A673 (cell line): ENCODE measurements at regions not wholly inside any gene's neighbourhood (a gene's known extent, or its start where the extent isn't known, plus 50 kb on each side); places are given as distances from the start of the nearest gene placed in this dataset.

Experiments used
- BruUV-seq: library from RNA; stranded (reverse); fragments of 400-500 nt; replicated peaks from 2 replicates; lab custom pipeline; 2021; lab: Mats Ljungman, UMichigan
- CTCF ChIA-PET: fragments of 300-600 bp; sonication (Branson Sonifier 250); formaldehyde crosslinking; loops from one replicate; lab custom pipeline; 2022; ENCODE audit warnings: antibody characterized with exemption; lab: Charles Lee
- POLR2A ChIA-PET: fragments of 300-600 bp; sonication (Branson Sonifier 250); formaldehyde crosslinking; loops from one replicate; lab custom pipeline; 2022; ENCODE audit warnings: antibody characterized with exemption; ENCODE audit not compliant: low non-redundant PET; lab: Charles Lee
- DNase-seq: peaks from one replicate; pipeline ENCODE4 v3.0.0-alpha.2; 2015; ENCODE audit warnings: low spot score
- H3K27ac ChIP-seq: fragments of 200-600 bp; sonication (generic); 2 replicates; pipeline ENCODE4 v1.5.1; 2016; ENCODE audit warnings: mixed run types, low read depth, mild to moderate bottlenecking, mixed read lengths, antibody characterized with exemption, low read length; ENCODE audit not compliant: poor library complexity, severe bottlenecking
- H3K27me3 ChIP-seq: fragments of 200-600 bp; sonication (generic); replicated peaks from 2 replicates; pipeline ENCODE4 v1.6.1; 2017; ENCODE audit warnings: mixed run types, low read depth, mild to moderate bottlenecking, mixed read lengths, antibody characterized with exemption, low read length; ENCODE audit not compliant: insufficient read depth, poor library complexity
- H3K36me3 ChIP-seq: fragments of 200-600 bp; sonication (generic); 2 replicates; pipeline ENCODE4 v1.6.1; 2016; ENCODE audit warnings: mixed run types, mild to moderate bottlenecking, mixed read lengths, antibody characterized with exemption, low read length; ENCODE audit not compliant: insufficient read depth, poor library complexity, severe bottlenecking
- H3K4me1 ChIP-seq: fragments of 200-600 bp; sonication (generic); 2 replicates; pipeline ENCODE4 v1.6.1; 2017; ENCODE audit warnings: mixed run types, mild to moderate bottlenecking, mixed read lengths, antibody characterized with exemption, low read length; ENCODE audit not compliant: insufficient read depth, poor library complexity, severe bottlenecking
- H3K4me3 ChIP-seq: fragments of 200-600 bp; sonication (generic); 2 replicates; pipeline ENCODE4 v1.5.1; 2016; ENCODE audit warnings: low read depth, mixed run types, mild to moderate bottlenecking, mixed read lengths, low read length; ENCODE audit not compliant: poor library complexity, severe bottlenecking
- H3K9me3 ChIP-seq: fragments of 200-600 bp; sonication (generic); 2 replicates; pipeline ENCODE4 v1.6.1; 2016; ENCODE audit warnings: mixed run types, low read depth, mild to moderate bottlenecking, mixed read lengths, antibody characterized with exemption, low read length; ENCODE audit not compliant: poor library complexity, severe bottlenecking
- EZH2 ChIP-seq: fragments of 200-600 bp; sonication (generic); IDR thresholded peaks from 2 replicates; pipeline ENCODE4 v1.6.1; 2017; ENCODE audit warnings: borderline replicate concordance, low read depth, mild to moderate bottlenecking, mixed read lengths, antibody characterized with exemption, low read length; ENCODE audit not compliant: poor library complexity, severe bottlenecking
- intact Hi-C: fragments of 100-400 bp; cut with micrococcal nuclease; formaldehyde crosslinking; loops from one replicate; pipeline ENCODE4 v1.10.0; 2022; ENCODE audit not compliant: unreplicated experiment
- TF ChIP-seq, protein P1 (sequence below): fragments of 300-800, 200-600 bp; sonication (generic); conservative IDR thresholded peaks from 2 replicates; pipeline ENCODE4 v1.5.1; 2017; ENCODE audit warnings: low read depth, mild to moderate bottlenecking, antibody characterized with exemption, low read length, moderate library complexity, mixed read lengths

DNA sequence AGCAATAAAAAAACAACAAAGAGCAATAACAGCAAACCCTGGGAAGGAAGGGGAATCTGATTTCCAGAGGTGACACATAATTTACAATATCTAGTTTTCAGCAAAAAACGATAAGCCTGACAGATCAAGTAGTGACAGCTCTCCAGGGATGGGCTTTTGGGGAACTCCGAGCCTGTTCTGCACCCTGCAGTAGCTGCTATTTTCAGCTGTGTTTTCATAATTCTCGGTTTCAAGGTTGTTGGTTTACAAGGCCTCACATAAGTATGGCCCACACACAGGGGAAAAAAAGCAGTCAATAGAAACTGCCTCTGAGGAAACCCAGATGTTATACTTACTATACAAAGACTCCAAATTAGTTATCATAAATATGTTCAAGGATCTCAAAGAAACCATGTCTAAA lies 67.7 kb upstream of the CTLA4 start:
- Histone ChIP-seq H3K9me3 (no peaks in the 10 kb centered on the region), H3K4me3 (no peak overlapping the region), H3K4me1 (peaks cover 9% of the 10 kb centered on the region), H3K27ac (no peak overlapping the region), H3K36me3 (no peaks in the 10 kb centered on the region), H3K27me3 (no peaks in the 10 kb centered on the region)
- ChIA-PET CTCF (no interaction called here), POLR2A (no interaction called here)
- BruUV-seq: no TSS peak
- TF ChIP-seq EZH2: no peak
- TF ChIP-seq, protein P1, sequence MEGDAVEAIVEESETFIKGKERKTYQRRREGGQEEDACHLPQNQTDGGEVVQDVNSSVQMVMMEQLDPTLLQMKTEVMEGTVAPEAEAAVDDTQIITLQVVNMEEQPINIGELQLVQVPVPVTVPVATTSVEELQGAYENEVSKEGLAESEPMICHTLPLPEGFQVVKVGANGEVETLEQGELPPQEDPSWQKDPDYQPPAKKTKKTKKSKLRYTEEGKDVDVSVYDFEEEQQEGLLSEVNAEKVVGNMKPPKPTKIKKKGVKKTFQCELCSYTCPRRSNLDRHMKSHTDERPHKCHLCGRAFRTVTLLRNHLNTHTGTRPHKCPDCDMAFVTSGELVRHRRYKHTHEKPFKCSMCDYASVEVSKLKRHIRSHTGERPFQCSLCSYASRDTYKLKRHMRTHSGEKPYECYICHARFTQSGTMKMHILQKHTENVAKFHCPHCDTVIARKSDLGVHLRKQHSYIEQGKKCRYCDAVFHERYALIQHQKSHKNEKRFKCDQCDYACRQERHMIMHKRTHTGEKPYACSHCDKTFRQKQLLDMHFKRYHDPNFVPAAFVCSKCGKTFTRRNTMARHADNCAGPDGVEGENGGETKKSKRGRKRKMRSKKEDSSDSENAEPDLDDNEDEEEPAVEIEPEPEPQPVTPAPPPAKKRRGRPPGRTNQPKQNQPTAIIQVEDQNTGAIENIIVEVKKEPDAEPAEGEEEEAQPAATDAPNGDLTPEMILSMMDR: no peak
- no peak for DNase-seq
- intact Hi-C loops: no loop called here

DNA sequence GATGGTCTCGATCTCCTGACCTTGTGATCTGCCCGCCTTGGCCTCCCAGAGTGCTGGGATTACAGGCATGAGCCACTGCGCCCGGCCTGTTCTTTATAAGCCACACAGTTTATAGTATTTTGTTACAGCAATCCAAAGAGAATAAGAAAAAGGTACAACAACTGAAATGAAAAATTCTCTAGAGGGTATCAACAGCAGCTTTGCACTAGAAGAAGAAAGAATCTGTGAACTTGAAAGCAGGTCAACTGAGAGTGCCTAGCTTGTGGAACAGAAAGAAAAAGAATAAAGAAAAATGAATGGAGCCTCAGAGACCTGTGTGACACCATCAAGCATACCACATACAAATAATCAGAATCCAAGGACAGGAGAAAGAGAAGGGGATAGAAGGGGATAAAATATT lies 66.8 kb upstream of the CTLA4 start:
- CTCF ChIA-PET: no interaction called here
- Histone ChIP-seq H3K4me1 (peaks cover 9% of the 10 kb centered on the region), H3K27me3 (no peaks in the 10 kb centered on the region), H3K9me3 (no peaks in the 10 kb centered on the region), H3K4me3 (no peak overlapping the region), H3K27ac (no peak overlapping the region), H3K36me3 (no peaks in the 10 kb centered on the region)
- no TSS peak for BruUV-seq
- TF ChIP-seq, protein P1: no peak
- no peak for TF ChIP-seq EZH2
- POLR2A ChIA-PET: no interaction called here
- intact Hi-C loops: no loop called here
- no peak for DNase-seq

DNA sequence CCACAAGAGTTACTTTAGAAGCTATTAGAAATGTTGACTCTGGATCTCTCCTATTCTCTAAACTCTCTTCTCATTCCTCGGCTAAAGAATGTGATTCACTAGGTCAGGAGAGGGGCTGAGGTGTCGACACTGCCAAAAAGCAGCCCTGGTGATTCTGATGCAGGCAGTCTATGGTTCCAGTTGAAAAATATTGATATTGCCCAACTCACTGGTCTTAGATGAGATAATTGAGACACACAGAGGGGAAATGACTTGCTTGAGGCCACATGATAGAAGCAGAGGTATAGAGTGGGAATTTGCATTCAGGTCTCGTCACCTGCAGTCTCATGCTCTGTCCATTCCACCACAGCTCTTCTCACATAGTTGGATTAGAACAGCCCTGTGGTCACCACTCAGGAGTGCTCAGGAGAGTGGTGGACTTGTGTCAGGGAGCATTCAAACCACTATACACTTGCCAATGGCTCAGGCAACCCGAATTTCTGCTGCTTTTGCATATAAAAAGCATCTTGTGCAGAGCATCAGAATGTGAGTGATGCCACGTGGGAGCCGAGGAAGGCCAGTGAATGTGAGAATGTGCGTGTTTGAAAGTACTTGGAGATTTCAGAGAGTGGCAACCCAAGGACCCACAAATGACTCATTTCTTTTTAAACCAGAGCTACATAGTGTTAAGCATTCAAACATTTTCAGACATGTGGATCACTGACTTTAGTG lies 65.1 kb upstream of the CTLA4 start:
- H3K4me1 ChIP-seq: peaks cover 9% of the 10 kb centered on the region
- H3K27ac ChIP-seq: no peak overlapping the region
- CTCF ChIA-PET: no interaction called here
- no peaks in the 10 kb centered on the region for H3K27me3 ChIP-seq
- POLR2A ChIA-PET: no interaction called here
- no peak for TF ChIP-seq EZH2
- TF ChIP-seq, protein P1: no peak
- no peak for DNase-seq
- no peaks in the 10 kb centered on the region for H3K9me3 ChIP-seq
- no peak overlapping the region for H3K4me3 ChIP-seq
- no peaks in the 10 kb centered on the region for H3K36me3 ChIP-seq
- no TSS peak for BruUV-seq
- intact Hi-C loops: no loop called here
